Lung microvascular endothelial cell (primary cell): ENCODE measurements at regions not wholly inside any gene's neighbourhood (a gene's known extent, or its start where the extent isn't known, plus 50 kb on each side); places are given as distances from the start of the nearest gene placed in this dataset.

Experiments
- DNase-seq, 2 donors: peaks; one replicate each; pipeline versions ENCODE4 v3.0.0 to v3.0.0-alpha.2; 2010; ENCODE audit warnings: low read depth in 2 of 2

DNA sequence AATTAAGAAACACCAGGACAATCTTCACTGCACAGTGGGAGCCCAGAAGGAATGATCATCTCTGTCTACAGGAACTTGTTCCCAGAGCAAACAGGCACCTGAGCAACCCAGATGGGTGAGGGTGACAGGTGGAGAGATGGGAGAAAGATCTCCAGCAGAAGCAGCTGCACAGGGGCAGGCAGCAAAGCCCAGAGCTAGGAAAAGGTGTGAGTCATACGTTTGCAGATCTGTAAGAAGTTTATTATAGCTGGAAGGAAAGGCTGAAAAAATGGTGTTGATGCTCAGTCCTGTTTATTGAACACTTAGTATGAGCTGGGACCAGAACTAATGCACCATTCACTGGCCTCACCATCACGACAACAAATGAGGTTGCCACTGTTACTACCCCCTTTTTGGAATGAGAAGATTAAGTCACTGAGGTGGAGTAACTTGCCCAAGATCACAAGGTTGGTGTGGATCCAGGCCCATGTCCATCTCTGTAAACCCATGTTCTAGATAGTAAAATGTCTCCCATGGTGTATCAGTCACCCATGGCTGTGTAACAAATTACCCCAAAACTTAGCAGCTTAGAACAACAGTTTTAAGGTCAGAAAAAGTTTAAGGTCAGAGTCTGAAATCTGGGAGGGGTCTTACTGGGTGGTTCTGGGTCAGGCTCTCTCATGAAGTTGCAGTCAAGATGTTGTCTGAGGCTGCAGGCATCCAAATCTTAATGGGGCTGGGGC, 506.9 kb downstream of the RPS24 start:
- DNase-seq: no peak

DNA sequence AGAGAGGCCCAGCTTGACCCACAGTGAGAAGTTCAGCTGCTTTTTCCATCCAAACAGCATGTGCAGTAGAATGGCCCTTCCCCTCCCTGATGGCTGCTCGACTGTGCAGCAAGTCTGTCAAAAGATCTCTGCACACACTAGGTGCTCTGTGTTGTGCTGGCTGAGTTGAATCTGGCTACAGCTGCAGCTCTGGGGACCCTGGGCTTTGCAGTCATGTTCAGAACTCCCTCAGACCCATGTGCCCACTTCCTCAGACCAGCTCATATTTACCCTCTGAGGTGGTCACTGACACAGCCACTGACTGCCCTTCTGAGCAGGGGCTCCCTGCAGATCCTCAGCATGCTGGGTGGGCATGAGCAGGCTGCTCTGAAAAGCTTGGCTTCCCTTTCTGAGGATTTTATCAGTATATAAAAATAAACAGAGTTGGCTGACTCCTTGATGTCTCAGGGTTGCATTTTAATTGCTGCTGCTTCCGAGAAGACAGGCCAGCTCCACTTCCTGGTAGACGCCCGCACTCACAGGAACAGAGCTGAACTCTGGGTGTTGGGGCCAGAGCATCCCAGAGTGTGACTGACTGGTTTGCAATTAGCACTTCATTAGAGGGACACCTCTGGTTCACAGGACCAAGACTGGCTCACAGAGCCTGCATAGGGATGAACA, 507.9 kb downstream of the RPS24 start:
- no peak for DNase-seq

DNA sequence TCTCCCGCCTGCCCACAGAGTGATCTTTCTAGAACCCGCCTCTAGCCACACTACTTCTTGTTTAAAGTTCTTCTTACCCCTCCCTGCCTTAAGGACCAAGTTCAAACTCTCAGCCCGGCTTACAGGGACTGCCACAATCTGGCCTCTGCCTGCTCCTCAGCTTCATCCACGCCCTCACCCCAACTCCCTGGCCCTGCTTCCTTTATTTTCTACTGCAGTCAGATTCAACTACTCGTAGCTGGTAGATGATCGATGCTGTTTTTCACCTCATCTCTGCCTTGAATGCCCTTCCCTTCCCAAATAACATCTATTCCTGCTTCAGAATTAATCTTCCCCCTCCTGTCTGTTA, 508.5 kb downstream of the RPS24 start:
- no peak for DNase-seq

- DNase-seq: no peak
Observed at GRCh38 chr10:78542521-78542920, 508.9 kb downstream of the RPS24 start.

DNA sequence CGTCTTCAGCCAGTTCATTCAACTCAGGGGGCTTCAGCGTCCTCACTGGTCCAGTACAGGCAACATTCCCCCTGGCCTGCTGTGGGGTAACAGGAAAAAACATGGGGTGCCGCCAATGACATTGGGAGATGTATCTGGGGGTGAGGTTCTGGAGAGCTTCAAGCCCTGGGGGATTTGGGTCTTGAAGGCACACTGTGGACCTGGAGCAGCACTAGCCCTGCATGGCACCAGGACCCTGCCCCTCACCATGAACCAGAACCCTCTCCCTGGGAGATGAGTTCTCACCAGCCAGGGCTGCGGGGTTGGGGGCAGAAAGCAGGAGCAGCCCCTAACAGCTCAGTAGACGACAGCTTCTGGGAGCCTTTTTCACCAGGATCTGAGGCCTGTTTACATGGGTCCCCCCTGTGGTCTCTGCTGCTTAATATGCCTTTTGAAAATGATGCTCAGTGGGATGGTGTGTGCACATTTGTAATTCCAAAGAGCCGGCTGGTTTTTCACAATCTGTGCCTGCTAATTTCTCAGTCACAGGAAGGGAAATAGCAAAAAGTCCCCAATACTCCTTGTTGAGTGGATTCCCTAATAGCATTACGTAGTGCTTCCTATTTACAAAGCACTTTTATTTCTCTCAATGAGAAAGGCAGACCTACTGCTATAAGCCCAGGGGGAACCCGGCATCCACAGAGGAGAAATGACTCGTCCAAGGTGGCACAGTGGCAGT, 509.5 kb downstream of the RPS24 start:
- no peak for DNase-seq

- no peak for DNase-seq
Observed at GRCh38 chr10:78543749-78544362, 510.2 kb downstream of the RPS24 start.

DNA sequence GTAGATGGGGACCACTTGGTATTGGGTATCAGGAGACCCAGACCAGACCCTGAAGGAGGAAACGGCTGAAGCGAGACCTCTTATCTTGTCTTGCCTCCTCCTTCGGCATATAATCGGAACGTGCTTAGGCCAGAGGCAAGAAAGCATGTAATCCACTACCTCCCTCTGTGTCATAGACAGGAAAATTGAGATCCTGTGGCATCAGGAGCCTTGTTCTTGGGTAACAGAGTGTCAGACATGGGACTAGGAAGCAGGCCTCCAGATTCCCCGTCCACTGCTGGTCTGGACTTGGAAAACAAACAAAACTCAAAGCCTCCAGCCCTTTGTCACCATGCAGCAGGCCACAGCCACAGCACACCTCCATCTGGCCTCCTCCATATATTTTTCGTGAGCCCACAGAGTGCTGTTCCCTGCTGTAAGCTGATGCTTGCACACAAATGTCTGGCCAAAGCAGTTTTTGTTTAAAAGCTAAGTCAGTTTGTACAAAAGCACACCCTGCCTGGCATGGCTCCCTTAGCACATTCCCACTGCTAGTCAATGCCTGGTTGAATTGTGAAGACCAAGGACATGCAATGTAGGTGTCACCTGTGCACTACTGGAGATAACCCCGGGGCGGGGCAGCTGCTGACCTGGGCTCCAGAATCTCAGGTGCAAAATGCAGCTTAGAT, 510.9 kb downstream of the RPS24 start:
- no peak for DNase-seq

DNA sequence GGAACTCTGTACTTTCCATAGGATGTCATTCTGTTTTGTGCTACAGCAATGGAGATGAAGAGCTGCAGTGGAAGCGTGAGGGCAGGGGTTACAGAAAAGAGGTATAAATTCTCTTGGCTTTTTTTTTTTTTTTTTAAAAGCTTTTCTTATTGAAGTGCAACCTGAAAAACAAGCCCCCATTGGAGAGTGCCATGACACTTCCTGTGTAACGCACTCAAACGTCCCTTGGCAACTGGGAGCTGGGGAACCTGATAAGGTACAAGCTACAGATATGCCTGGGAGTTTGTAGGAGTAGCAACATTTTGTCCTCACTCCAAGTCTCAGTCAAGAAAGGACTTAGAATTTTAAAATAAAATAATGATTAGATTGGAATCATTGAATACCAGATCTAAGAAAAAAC, 512.1 kb downstream of the RPS24 start:
- DNase-seq: no peak

GRCh38 chr10:78547397-78547796, 513.7 kb downstream of the RPS24 start:
- DNase-seq: no peak

DNA sequence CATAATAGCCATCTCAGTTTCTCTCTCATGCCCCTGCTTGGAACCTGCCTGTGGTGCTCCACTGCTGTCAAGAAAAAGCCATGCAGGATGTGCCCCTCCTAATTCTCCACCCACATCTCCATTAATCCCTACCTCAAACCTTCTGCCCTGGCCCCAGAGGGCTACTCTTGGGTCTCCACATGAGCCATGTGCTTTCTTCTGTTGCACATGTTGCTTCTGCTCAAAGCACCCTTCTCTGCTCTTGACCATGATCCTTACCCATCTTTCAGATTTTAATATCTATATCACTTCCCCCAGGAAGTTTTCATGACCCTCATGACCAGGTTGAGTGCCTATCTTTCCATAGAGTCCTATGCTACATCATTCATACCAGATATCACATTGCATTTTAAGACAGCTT, 514.2 kb downstream of the RPS24 start:
- no peak for DNase-seq

DNA sequence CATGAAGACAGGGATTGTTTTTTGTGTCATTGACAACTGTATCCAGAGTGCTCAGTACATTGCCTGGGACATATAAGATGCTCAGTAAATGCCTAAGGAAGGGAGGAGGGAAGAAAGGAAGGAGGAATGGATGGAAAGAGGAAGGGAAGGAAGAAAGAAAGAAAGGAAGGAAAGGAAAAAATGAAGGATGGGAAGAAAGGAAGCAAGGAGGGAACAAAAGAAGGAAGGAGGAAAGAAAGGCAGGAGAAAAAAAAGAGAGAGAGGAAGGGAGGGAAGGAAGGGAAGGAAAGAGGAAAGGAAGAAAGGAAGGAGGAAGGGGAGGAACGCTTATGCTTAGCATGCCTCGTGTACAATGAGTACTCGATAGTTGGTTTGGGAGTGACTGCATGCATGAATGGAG, 514.7 kb downstream of the RPS24 start:
- no peak for DNase-seq

DNA sequence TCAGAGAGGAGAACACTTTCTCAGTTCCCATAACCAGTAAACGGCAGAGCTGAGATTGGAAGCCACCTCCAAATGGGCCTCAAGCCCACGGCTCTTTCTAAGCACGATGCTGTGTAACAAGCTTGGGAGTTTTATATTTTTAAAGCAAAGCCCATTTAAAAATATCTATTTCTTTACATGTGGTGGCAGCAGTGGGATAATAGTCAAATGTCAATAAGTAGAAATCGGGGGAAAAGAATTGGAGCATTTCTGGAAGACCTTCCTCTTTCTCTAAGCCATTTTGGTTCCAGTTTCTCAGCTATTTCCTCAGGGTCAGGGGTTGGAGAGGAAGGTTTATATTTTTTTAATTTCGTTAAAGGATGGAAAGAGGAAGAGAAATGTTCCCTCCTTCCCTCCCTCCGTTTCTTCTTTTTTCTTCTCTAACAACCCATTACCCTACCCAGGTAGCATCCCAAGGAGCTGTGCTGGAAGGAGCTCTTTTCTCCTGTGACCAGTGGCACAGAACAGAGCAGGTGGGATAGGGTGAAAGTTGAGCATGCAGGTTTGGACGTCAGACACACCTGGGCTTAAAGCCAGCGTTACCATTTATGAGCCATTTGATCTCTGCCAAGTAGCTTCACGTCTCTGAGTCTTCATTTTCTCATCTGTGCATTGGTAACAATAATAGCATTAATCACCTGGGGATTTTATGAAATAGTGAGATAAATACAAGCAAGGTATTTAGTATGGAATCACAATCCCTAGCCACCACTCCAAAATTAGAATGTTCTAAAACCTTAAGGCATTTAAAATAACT, 515.7 kb downstream of the RPS24 start:
- no peak for DNase-seq

- no peak for DNase-seq
Observed at GRCh38 chr10:78550090-78550489, 516.4 kb downstream of the RPS24 start.

- no peak for DNase-seq
Observed at GRCh38 chr10:78550716-78551115, 517.1 kb downstream of the RPS24 start.

DNA sequence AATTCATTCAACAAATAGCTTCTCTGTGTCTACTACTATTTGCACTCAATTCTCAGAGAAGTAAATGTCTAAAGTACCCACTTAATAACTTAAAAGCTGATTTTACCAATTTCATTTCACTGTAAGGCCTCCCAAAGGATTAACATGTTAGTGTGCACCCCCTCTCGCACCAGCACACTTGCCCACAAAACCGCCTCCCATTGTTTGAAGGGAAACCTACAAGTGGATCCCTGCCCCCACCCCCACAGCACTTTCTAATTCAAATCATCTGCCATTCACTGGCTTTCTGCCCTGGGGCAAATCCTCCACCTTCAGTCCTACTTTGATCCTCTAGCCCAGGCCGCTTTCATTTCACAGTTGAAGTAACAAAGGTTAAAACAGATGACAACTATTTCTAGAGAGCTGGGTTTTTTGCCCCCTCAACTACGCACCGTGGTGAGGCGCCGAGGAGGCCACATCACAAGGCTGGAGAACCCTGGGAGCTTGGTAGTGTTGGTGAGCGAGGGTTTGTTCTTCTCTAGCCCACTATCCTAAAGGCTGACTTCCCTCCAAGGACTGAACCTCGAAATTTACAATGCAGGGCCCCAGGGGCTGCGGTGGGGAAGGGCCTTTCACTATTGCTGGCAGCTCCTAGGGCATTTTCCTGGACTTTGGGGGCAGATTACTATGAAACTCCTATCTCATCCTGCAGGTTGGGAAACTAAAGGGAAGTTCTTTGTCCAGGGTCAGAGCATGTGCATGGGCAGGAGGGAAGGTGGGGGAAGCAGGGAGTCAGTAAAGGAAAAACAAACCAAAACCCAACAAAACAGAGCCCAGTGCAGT, 517.4 kb upstream of the ZMIZ1 start:
- peak in 1 of 2 donors; percentile 33 for DNase-seq

DNA sequence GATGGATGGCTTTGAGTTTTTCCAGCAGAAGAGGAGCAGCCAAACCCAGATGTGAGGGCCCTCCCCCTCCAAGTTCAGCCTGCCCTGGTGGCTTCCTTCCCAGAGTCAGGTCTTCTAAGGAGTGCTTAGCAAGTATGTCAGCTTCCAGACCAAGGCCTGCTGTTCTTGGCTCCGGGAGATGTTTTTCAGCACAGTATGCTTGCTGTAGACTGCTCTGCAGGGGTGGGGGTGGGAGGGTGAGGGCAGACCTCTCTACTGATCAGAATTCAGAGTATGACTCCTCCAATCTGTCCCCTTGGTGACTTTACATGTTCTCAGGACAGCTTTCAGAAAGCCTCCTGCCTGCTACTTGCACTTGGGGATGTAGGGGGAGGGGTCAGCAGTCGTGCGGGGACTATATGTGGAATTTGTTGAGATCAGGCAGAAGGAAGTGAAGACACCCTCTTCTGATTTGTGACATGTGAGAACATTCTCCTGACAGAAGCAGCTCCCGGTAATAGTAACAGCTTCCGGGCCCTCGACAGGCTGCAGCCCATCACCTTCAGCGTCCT, 516.4 kb upstream of the ZMIZ1 start:
- no peak for DNase-seq

DNA sequence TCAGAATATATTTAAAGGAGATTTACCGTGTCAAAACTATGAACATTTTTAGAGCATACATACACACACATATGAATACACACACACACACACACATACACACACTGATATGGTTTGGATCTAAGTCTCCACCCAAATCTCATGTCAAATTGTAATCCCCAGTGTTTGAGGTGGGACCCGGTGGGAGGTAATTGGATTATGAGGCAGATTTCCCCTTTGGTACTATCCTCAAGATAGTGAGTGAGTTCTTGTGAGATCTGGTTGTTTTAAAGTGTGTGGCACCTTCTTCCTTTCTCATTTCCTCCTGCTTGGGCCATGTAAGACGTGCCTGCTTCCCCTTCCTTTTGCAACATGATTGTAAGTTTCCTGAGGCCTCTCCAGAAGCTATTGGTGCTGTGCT, 515.0 kb upstream of the ZMIZ1 start:
- no peak for DNase-seq

- no peak for DNase-seq
Observed at GRCh38 chr10:78555128-78555527, 513.6 kb upstream of the ZMIZ1 start.

GRCh38 chr10:78556705-78557432, 511.9 kb upstream of the ZMIZ1 start:
- no peak for DNase-seq
